Activated CD4-positive, alpha-beta T cell treated with anti-CD3 and anti-CD28 coated beads for 4 hours (primary cell): ENCODE measurements at regions not wholly inside any gene's neighbourhood (a gene's known extent, or its start where the extent isn't known, plus 50 kb on each side); places are given as distances from the start of the nearest gene placed in this dataset.
"Not testable (repeated sequence)": the region's sequence is repeated elsewhere in the genome, so short reads cannot be mapped to it uniquely, and the experiment has no call there.

Source experiments
- DNase-seq, 2 donors: peaks; one replicate each; pipeline ENCODE4 v3.0.0-alpha.2; 2020

DNA sequence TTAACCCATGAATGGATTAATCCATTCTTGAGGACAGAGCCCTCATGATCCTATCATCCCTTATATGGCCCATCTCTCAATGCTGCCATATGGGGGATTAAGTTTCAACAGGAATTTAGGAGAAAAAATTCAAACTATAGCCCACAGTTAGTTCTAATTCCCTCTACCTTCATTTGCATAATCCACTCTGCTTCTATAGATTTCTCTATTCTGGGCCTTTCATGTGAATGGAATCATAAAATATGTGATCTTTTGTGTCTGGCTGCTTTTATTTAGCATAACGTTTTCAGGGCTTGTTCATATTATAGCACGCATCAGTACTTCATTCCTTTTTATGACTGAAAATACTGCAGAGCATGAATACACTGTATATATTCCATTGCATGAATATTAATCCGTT is 55.4 kb downstream of the CTSL start:
- DNase-seq: no peak

DNA sequence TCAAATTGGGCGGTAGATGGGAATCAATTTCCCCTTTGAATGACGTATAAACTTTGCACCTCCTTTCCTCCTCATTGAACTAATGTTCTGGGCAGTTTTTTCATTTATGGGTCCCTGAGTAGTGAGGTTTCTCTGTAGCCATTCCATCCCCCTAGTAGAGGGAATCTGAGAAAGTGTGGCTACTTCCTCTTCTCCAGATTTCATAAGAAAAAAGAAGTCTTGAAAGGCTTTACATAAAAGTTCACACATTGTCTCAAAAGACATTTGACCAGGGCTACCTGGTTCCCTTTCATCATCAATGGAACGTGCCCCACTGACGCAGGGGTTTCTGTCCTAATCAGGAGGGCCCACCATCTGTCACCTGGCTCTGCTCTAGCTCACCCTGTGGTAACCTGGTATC is 57.3 kb downstream of the CTSL start:
- DNase-seq: no peak

DNA sequence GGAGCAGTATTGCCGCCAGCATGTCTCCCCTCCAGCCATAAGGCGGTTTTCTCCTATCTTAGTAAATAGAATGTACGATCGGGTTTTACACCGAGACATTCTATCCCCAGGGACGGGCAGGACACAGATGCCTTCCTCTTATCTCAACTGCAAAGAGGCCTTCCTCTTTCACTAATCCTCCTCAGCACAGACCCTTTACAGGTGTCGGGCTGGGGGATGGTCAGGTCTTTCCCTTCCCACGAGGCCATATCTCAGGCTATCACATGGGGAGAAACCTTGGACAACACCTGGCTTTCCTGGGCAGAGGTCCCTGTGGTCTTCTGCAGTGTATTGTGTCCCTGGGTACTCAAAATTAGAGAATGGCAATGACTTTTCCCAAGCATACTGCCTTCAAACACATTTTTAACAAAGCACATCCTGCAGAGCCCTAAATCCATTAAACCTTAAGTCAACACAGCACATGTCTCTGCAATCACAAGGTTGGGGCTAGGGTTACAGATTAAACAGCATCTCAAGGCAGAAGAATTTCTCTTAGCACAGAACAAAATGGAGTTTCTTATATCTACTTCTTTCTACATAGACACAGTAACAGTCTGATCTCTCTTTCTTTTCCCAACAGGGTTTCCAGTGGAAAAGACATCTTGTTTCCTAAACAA is 59.5 kb downstream of the CTSL start:
- not testable (repeated sequence) for DNase-seq

DNA sequence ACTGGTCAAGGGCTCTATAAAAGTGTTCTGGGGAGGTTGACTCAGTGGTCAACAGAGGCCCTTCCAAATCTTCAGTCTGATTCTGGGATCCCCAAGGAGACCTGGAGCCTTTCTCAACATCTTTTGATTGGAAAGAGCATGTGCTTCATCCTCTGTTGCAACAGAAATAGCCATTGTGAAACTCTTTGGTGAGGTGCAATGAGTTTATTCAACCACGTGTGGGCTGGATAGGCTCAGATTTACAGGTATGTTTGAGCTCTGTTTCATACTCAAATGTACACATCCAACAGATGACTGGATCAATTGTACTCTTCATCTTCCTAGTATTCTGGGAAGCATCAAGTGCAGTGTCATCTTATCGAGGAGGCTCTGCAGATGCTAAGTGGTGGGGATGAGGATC is 60.5 kb downstream of the CTSL start:
- DNase-seq: no peak

DNA sequence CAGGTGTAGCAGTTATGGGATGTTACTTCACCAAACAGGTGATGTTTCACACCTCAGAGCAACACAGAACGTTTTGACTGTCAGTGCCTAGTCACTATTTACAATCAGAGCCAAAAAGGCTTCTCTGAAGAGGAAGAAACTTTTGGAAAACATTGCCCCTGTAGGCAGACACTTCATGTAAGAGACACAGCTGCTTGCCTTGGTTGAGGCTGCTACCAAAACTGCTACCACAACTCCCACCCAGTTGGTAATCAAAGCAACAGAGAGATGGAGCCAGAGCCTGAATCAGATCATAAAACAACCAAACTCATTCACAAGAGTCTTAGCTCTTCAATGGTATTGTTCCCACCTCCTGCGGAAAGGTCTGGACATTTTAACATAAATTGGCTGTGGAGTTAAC is 61.0 kb downstream of the CTSL start:
- DNase-seq: no peak

DNA sequence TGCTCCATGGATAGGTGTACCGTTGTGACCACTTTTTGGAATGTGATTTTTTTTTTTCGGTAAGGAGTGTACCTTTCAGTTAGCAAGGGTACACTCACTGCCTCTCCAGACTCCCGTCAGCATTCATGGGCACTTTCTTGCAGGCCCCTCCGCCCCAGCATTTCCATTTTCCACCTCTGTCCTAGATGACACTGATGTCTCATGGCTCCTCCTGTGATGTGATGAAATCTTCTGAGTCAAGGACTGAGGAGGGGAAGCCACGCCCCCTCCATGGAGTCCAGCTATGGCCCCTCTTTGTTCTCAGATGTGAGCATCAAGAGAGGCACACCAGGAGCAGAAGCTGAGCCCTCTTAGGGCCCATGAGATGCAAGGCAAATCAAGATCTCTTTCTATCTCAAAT is 61.8 kb downstream of the CTSL start:
- no peak for DNase-seq

DNA sequence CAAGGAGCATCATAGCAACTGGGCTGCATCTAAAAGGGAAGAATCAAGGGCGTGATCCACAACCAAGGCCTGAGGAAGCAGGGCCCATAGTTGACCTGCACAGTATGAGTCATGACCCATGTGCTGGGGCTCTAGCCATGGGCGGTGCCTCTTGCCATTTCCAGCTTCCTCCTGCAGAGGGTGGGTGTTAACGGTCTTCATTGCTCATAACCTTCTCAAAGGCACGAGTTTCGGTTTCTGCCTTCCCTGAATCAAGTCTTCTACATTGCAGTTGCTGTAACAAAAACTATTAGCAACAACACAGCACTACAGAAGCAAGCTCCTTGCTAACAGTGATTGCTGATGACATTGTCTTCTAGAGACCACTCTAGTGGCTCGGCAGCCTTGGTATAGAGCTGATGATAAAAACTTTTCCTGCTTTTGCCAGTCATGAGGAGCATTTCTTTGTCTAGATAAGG is 66.9 kb downstream of the CTSL start:
- DNase-seq: peak; percentile 19 to 39

DNA sequence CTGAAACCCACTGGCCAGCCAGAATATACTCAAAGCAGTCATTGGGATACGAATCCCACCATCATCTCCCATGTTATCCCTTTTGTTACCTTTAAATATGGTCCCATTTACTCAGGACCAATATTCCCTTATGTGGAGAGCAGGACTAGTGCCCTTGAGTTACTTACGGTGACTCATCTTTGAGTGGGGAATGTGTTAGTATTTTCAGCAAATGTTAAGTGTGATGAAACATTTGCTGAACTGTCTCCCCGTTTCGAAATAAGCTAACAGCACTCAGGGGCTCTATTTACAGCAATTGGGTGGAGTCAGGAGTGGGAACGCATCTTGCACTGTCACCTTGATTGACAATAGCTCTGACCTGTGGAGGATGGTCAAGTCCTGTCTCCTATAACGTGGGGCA is 67.4 kb downstream of the CTSL start:
- no peak for DNase-seq

DNA sequence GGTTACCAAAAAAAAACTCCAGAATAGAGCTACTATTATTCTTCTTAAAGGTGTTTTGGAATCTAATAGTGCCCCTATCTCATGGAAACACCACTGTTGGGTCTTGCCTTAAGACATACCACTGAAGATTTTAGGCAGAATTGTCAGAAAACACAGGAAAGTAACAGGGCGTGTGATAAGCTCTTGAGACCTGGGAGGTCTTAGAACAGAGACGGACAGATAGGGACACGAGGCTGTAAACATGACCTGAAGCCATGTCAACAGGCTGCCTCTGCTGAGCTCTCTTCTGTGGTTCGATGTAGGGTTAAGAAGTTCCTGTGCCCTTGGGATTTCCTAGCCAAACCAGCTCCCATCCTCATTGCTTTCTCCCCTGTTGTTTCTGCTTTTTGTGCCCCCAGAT is 69.3 kb downstream of the CTSL start:
- DNase-seq: no peak

DNA sequence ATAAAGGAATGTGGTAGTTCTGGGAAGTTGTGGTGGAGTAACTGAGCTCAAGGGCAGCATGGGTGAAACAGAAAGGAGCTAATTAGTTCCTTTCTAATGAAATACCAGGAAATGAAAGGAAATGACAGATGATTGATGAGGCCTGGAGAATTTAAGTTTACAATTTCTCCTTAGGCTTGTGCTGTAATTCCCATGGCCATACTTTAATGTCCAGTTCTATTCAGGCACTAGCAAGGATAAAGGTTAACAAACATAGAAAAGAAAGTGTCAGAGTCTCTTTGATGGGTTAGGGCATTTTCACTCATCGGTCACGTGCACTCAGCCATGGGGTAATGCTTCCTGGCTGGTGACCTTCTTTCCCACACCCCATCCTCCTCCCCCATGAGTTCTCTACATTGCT is 70.3 kb downstream of the CTSL start:
- DNase-seq: no peak

DNA sequence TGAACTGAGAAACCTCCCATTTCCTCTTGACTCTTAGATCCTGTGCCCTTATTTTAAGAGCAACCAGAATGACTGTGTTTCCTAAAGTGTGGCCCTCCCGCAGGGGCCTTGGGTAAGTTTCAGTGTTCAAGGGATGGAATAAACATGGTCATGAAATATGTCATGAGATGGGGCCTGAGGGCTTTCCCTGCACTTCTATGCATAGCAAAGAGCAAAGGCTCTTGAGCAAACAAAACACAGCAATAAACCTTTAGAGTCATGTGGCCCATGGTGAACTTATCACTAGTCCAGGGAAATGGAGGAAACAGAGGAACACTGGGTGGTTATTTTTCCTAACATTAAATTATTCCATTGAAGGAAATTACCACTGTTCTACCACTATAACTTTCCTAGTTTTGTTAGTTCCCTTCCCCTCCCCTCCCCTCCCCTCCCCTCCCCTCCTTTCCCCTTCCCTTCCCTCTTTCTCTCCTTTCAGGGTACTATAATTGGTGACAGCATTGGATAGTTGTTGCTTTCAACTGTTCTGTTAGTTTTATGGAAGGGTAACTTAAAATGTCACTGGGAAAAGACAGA is 72.4 kb downstream of the CTSL start:
- no peak for DNase-seq

DNA sequence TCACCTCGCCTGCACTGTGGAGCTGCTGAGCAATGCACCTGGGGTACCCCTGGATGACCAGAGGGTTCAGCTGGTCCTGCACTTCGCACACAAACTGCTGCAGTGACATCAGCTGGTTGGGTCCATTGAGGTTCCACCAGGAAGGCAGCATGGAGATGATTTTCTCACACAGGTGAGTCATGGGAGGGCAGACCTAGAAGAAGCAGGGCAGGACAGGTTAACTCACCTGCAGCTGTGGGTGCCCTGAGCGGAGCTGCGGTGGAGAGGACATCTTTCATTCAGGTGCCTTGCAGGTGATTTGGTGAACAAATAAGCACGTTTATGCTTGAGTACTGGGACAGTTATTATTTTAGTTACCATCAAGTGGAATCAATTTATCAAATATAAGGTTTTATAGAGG is 73.6 kb downstream of the CTSL start:
- DNase-seq: no peak

DNA sequence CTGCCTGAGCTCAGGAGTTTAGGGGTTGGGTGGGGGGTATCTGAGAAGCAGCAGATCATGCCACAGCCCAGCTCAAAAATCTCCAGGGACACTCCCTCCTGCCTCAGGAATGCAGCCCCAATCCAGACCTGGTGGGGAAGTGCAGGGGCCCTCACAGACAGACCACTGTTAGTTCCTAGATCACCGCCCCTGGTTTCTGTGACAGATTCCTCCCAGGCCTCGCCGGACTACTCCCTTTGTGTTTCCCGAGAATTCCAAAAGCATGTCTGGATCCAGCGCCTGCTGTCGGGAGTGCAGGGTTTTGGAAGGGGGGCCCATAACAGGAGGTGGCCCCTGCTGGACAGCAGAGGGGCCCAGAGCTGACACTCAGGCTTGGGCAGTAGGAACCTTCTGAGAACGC is 74.5 kb downstream of the CTSL start:
- DNase-seq: no peak

DNA sequence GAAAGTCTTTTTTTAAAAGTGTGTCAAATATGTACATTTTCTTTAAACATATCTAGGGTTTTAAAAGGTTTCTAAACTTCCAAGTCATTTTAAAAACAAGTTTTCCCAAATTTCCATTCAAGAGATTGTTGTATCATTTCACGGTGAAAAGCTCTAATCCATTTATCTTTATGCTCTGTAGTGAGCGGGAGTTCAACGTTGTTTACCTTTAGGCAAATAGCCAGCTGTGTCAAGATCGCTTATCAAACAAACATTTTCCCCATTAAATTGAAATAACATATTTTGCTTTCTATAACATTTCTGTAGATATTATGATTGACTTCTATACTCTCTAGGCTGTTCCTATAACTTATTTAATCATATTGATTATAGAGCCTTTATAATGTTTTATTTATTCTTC is 75.1 kb downstream of the CTSL start:
- no peak for DNase-seq

DNA sequence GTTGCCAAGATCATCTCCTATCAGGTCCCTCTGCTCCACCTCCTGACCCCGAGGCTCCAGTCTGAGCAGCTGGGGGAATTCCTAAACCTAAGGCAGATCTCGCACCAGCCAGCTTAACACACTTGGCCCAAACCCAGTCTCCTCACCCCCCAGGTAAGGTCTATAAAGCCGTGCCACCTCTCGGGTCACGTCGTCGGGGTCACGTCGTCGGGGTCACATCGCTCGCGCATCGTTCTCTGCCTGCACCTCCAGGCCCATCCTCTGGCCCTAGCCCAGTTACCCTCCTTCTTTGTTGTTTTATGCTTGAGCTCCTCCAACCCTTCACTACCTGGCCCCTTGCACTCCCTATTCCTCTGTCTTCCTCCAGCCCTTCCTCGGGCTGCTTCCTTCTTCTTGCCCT is 77.2 kb downstream of the CTSL start:
- DNase-seq: no peak

DNA sequence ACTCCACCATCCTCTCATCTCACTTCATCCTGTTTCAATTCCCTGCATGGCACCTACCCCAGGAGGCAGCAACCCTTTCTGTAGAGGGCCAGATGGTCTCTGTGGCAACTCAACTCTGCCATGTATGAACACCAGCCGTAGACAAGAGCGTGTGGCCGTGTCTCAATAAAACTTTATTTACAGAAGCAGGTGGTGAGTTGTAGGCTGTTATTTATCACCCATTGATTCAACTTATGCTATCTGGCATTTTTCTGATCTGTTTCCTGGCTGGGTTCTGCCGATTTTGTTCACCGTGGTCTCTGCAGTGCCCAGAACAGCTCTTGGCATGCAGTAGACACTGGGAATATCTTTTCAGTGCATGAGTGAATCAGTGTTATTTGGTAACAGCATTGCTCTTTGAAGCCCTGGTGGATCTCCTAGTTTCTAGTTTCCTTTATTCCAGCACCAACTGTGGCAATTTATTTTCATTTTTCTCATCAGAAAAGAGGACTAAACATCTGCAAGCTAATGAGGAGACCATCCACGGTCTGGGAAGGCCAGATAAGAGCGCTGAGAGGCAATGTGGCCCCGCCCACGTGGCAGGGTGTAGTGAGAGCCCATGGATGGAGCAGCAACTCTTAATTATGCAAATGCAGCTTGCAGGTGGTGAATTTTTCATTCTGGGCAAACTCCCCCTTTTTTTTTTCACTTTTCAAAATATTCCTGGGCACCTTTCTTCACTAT is 77.9 kb downstream of the CTSL start:
- no peak for DNase-seq

DNA sequence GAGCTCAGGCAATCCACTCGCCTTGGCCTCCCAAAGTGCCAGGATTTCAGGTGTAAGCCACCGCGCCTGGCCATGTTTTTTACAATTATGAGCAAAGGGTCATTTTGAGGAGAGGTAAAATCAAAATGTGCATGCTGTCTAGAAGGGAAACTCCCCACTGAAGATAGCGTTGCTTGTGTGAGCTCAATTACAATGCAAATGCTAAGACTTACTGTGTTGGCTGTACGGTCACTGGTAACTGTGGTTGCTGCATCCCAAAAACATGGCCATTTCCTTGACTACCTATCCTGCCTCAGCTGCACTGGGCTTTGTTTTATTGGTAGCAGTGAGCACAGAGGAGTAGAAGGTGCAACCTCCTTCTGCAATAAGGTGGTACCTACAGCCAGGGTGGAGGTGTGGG is 77.4 kb upstream of the SPATA31E1 start:
- DNase-seq: no peak

DNA sequence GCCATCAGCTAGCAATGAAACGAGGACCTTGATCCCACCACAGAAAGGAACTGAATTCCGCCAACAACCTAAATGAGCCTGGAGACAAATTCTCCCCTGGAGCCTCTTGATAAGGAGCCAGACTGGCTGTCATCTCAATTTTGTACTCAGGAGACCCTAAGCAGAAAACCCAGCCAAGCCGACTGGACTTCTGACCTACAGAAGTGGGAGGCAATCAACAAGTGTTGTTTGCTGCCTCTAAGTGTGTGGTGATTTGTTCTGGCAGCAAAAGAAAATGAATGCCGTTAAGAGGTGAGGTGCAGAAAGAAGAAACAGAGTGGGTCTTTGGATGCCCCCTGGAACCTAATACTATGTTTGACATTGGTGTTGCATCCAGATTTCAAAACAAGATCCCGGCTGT is 72.7 kb upstream of the SPATA31E1 start:
- DNase-seq: no peak

DNA sequence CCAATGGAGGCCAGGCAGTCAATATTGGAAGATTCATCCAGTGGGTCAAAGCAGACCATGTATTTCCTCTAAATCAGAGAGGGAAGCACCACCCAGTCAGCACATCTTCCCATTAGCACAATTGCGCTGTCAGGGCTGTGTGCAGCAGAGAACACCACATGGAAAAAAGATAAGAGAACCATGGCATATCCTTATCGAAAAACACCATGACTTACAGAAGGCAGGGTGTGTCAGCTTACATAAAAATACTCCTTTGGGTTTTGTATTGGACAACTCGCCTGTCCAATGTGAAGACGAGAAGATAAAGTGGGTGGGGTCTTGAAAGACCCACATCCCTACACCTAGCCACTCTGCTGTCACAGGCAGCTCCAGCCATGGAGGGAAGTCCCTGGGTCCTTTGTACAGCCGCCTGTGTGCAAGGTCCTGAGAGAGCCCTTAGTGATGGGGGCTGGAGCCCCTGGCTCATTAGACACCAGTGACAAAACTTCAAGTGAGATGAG is 71.9 kb upstream of the SPATA31E1 start:
- DNase-seq: no peak

DNA sequence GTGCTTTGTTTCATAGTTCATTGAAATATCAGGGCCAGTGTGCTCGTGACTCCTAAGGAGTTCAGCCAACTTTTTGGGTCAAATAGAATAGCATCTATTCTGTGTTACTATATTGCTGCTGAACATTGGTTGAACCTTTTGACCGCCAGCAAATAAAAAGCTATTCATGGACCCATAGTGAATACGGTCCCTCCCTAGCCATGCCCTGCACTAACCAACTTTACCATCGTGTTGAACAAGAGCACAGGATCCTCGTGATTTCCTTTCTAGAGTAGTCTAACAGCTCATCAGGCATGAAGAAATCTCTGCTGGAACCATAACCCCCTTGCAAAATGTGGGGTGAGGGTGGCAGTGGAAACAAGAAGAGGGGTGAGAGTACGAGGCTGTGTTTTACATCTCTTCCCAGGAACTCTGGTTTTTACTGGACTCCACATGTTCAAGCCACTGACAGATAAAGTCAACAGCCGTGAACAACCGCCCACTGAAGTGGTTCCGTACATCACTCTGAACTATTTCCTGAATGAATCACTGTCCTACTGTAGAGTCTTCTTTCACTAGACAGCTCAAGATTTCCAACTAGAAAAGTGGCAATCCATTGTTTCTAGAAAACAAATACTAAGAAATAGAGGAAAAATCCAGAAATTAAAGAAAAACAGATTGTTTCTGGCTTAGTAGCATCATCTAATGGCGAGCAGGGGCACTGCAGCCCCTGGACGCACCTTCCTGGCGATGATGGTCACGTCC is 70.1 kb upstream of the SPATA31E1 start:
- DNase-seq: peak; percentile 26 to 27

DNA sequence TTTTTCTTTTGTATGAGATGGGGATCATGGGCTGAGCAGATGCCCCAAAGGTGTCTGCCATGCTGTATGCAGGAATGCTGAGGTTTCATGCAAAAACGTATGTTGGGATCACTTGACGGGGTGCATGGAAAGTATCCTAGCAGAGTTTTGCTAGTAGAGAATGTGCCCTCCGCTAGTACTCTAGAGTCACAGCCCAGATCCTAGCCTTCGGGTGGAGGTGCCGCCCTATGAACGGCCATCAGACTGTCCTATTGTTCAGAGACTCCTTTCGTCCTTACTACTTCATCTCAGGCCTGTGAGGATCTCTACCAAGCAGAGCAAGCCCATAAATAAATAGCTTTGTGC is 69.6 kb upstream of the SPATA31E1 start:
- no peak for DNase-seq

DNA sequence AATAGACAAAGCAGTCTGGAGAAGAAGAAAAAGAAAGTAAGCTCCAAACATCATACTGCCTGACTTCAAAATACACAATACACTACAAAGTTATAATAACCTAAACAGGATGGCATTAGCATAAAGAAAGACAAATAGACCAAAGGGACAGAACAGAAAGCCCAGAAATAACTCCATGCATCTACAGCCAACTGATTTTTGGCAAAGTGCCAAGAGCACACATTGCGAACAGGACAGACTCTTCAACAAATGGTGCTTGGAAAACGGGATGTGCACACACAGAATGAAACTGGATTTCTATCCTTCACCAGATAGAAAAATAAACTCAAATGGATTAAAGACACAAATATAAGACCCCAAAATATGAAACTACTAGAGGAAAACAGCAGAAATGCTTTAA is 66.6 kb upstream of the SPATA31E1 start:
- DNase-seq: no peak

DNA sequence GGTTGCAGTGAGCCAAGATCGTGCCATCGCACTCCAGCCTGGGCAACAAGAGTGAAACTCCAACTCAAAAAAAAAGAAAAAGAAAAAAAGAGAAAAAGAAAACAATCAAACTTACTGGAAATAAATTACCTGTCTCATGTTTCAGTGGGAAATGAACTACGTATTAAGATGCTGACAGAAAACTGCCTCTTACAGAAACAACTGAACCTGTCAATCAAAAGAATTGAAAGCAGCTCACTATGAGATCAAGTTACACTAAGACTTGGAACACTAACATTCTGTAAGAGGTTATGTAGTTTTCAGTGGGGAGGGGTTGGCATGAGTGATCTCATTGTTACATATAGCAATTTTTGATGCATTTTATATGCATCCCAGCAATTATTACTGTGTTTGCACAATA is 64.4 kb upstream of the SPATA31E1 start:
- no peak for DNase-seq
